GM18870 (cell line): ENCODE measurements at regions not wholly inside any gene's neighbourhood (a gene's known extent, or its start where the extent isn't known, plus 50 kb on each side); places are given as distances from the start of the nearest gene placed in this dataset.

Experiments
- ATAC-seq: cut with Tn5 transposase; IDR thresholded peaks from one replicate; pipeline ENCODE4 v1.9.1; 2021; ENCODE audit warnings: moderate library complexity; ENCODE audit not compliant: unreplicated experiment

GRCh38 chr20:40416274-40416673 lies 272.8 kb downstream of the MAFB start:
- ATAC-seq = no peak

GRCh38 chr20:40414843-40415615 lies 274.0 kb downstream of the MAFB start:
- ATAC-seq = no peak

GRCh38 chr20:40410028-40410427 lies 279.0 kb downstream of the MAFB start:
- no peak for ATAC-seq

GRCh38 chr20:40397467-40397866 lies 291.6 kb downstream of the MAFB start:
- ATAC-seq = no peak

- no peak for ATAC-seq
Observed at GRCh38 chr20:40393197-40394079, 295.6 kb downstream of the MAFB start.

- ATAC-seq = no peak
Observed at GRCh38 chr20:40390654-40391053, 298.4 kb downstream of the MAFB start.

- ATAC-seq = no peak
Observed at GRCh38 chr20:40370800-40371199, 318.2 kb downstream of the MAFB start.

- no peak for ATAC-seq
Observed at GRCh38 chr20:40368876-40369275, 320.2 kb downstream of the MAFB start.

- ATAC-seq = no peak
Observed at GRCh38 chr20:40361916-40362315, 327.1 kb downstream of the MAFB start.

GRCh38 chr20:40359131-40359912 lies 329.7 kb downstream of the MAFB start:
- no peak for ATAC-seq

GRCh38 chr20:40354880-40355279 lies 334.2 kb downstream of the MAFB start:
- no peak for ATAC-seq

- ATAC-seq = no peak
Observed at GRCh38 chr20:40343390-40343789, 345.6 kb downstream of the MAFB start.

GRCh38 chr20:40341561-40341960 lies 347.5 kb downstream of the MAFB start:
- ATAC-seq = no peak

GRCh38 chr20:40339661-40340449 lies 349.2 kb downstream of the MAFB start:
- ATAC-seq = no peak

- ATAC-seq = no peak
Observed at GRCh38 chr20:40336533-40336932, 352.5 kb downstream of the MAFB start.

GRCh38 chr20:40335901-40336351 lies 353.1 kb downstream of the MAFB start:
- ATAC-seq = no peak

GRCh38 chr20:40335437-40335836 lies 353.6 kb downstream of the MAFB start:
- ATAC-seq = no peak

- no peak for ATAC-seq
Observed at GRCh38 chr20:40333591-40333990, 355.4 kb downstream of the MAFB start.

- ATAC-seq = no peak
Observed at GRCh38 chr20:40331807-40332560, 357.1 kb downstream of the MAFB start.

GRCh38 chr20:40331249-40331648 lies 357.8 kb downstream of the MAFB start:
- ATAC-seq = no peak
